PFSK-1 (cell line): ENCODE measurements at regions not wholly inside any gene's neighbourhood (a gene's known extent, or its start where the extent isn't known, plus 50 kb on each side); places are given as distances from the start of the nearest gene placed in this dataset.

Experiments used
- FOXP2 ChIP-seq: optimal IDR thresholded peaks from 2 replicates; pipeline ENCODE3; 2011; ENCODE audit warnings: borderline replicate concordance, control low read depth, inconsistent platforms; ENCODE audit not compliant: insufficient read depth; ENCODE audit errors: extremely low read length, extremely low read depth
- POLR2AphosphoS5 ChIP-seq: IDR thresholded peaks from 2 replicates; pipeline ENCODE4 v1.6.1; 2012; ENCODE audit warnings: low read depth, mild to moderate bottlenecking, control low read depth, low read length, moderate library complexity
- SIN3A ChIP-seq: IDR thresholded peaks from 2 replicates; pipeline ENCODE4 v1.6.1; 2012; ENCODE audit warnings: mild to moderate bottlenecking, low read length, moderate library complexity, borderline replicate concordance; ENCODE audit not compliant: insufficient read depth
- TAF1 ChIP-seq: IDR thresholded peaks from 2 replicates; pipeline ENCODE4 v1.6.1; 2012; ENCODE audit warnings: low read length, control low read depth, borderline replicate concordance; ENCODE audit not compliant: insufficient read depth
- TF ChIP-seq, protein P1 (sequence below), 2 experiments: IDR thresholded peaks; 2 replicates each; pipeline versions ENCODE4 v1.6.1 to v1.8.0; 2011 to 2012; ENCODE audit warnings: low read depth in 2 of 2, low read length in 2 of 2, control low read depth in 1 of 2, inconsistent platforms in 1 of 2, mild to moderate bottlenecking in 1 of 2, moderate library complexity in 1 of 2; ENCODE audit not compliant: insufficient read depth in 1 of 2

DNA sequence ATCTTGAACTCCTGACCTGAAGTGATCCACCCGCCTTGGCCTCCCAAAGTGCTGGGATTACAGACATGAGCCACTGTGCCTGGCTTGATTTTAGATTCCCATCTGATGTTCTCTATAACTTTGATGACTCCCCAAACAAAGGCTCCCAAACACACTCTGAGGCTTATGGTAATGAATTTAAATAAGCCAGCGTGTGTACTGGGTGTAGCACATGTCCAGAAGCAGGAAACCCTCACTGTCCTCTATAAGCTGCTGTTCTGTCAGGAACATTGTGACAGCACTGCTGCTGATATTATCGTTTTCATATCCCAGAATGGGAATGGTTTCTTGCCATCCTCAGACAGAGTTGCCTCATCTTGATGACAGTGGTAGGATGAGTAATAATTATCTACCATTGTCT lies 54.1 kb upstream of the SALL4 start:
- TF ChIP-seq SIN3A (no peak), FOXP2 (no peak), TAF1 (no peak), POLR2AphosphoS5 (no peak)
- TF ChIP-seq, protein P1, sequence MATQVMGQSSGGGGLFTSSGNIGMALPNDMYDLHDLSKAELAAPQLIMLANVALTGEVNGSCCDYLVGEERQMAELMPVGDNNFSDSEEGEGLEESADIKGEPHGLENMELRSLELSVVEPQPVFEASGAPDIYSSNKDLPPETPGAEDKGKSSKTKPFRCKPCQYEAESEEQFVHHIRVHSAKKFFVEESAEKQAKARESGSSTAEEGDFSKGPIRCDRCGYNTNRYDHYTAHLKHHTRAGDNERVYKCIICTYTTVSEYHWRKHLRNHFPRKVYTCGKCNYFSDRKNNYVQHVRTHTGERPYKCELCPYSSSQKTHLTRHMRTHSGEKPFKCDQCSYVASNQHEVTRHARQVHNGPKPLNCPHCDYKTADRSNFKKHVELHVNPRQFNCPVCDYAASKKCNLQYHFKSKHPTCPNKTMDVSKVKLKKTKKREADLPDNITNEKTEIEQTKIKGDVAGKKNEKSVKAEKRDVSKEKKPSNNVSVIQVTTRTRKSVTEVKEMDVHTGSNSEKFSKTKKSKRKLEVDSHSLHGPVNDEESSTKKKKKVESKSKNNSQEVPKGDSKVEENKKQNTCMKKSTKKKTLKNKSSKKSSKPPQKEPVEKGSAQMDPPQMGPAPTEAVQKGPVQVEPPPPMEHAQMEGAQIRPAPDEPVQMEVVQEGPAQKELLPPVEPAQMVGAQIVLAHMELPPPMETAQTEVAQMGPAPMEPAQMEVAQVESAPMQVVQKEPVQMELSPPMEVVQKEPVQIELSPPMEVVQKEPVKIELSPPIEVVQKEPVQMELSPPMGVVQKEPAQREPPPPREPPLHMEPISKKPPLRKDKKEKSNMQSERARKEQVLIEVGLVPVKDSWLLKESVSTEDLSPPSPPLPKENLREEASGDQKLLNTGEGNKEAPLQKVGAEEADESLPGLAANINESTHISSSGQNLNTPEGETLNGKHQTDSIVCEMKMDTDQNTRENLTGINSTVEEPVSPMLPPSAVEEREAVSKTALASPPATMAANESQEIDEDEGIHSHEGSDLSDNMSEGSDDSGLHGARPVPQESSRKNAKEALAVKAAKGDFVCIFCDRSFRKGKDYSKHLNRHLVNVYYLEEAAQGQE (IDR thresholded peaks at IDR 0.05; ENCODE audit: insufficient read depth in 1 of 2, low read depth in 2 of 2, low read length in 2 of 2): no peak

- TF ChIP-seq POLR2AphosphoS5 (no peak), SIN3A (no peak), TAF1 (no peak), FOXP2 (no peak)
- TF ChIP-seq, protein P1 (IDR thresholded peaks at IDR 0.05; ENCODE audit: insufficient read depth in 1 of 2, low read depth in 2 of 2, low read length in 2 of 2): no peak
These were observed 52.6 kb upstream of the SALL4 start for GRCh38 chr20:51854921-51855320.
